Duodenal mucosa (tissue), 2 donors: ENCODE measurements at regions not wholly inside any gene's neighbourhood (a gene's known extent, or its start where the extent isn't known, plus 50 kb on each side); places are given as distances from the start of the nearest gene placed in this dataset.

Source experiments
- H3K27ac ChIP-seq: one replicate; pipeline ENCODE4 v1.7.0; 2013; ENCODE audit warnings: low read depth, low read length
- H3K27me3 ChIP-seq, 2 donors: one replicate each; pipeline ENCODE4 v1.7.0; 2013; ENCODE audit warnings: low read length in 2 of 2, control low read depth in 1 of 2; ENCODE audit not compliant: insufficient read depth in 2 of 2, control insufficient read depth in 1 of 2
- H3K36me3 ChIP-seq, 2 donors: one replicate each; pipeline ENCODE4 v1.7.0; 2013; ENCODE audit warnings: low read length in 2 of 2, control low read depth in 1 of 2; ENCODE audit not compliant: insufficient read depth in 2 of 2, control insufficient read depth in 1 of 2
- H3K4me1 ChIP-seq, 2 donors: one replicate each; pipeline ENCODE4 v1.7.0; 2013; ENCODE audit warnings: low read length in 2 of 2, control low read depth in 1 of 2; ENCODE audit not compliant: insufficient read depth in 2 of 2, control insufficient read depth in 1 of 2
- H3K4me3 ChIP-seq, 2 donors: one replicate each; pipeline ENCODE4 v1.7.0; 2013; ENCODE audit warnings: low read length in 2 of 2, low read depth in 1 of 2
- H3K9ac ChIP-seq, 2 donors: one replicate each; pipeline ENCODE4 v1.7.0; 2013; ENCODE audit warnings: low read length in 2 of 2, low read depth in 1 of 2
- H3K9me3 ChIP-seq, 2 donors: one replicate each; pipeline ENCODE4 v1.7.0; 2013; ENCODE audit warnings: low read length in 2 of 2, control low read depth in 1 of 2; ENCODE audit not compliant: control insufficient read depth in 1 of 2

DNA sequence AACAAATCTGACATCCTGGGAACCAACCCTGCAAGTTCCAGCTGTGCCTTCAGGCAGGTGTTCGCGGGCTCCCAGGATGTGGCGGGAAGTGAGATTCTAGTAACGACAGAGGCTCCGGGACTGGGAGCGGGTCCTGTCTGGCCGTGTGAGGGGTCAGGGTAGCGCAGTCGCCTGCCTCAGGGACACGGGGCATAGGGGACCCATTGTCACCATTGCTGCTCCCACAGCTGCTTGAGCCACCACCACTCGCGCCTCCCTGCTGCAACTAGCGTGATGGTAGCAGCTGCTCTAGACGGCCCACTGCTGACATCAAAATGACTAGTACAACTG is 468.5 kb downstream of the CDH9 start:
- Histone ChIP-seq H3K36me3 (no peaks in the 10 kb centered on the region), H3K9me3 (peaks cover 9 to 33% of the 10 kb centered on the region in 2 donors), H3K27ac (no peak overlapping the region), H3K4me3 (no peak overlapping the region), H3K9ac (no peak overlapping the region), H3K4me1 (no peaks in the 10 kb centered on the region), H3K27me3 (no peaks in the 10 kb centered on the region)

GRCh38 chr5:26569241-26569928 is 469.0 kb downstream of the CDH9 start:
- Histone ChIP-seq H3K36me3 (no peaks in the 10 kb centered on the region), H3K4me1 (no peaks in the 10 kb centered on the region), H3K4me3 (no peak overlapping the region), H3K27me3 (no peaks in the 10 kb centered on the region), H3K9me3 (peaks cover 9 to 33% of the 10 kb centered on the region in 2 donors), H3K9ac (no peak overlapping the region), H3K27ac (no peak overlapping the region)

GRCh38 chr5:26568316-26568715 is 470.1 kb downstream of the CDH9 start:
- no peaks in the 10 kb centered on the region for H3K36me3 ChIP-seq
- H3K27me3 ChIP-seq = no peaks in the 10 kb centered on the region
- no peak overlapping the region for H3K4me3 ChIP-seq
- H3K4me1 ChIP-seq = no peaks in the 10 kb centered on the region
- no peak overlapping the region for H3K9ac ChIP-seq
- H3K9me3 ChIP-seq = peaks cover 14 to 35% of the 10 kb centered on the region in 2 donors
- H3K27ac ChIP-seq = no peak overlapping the region

GRCh38 chr5:26563979-26564378 is 474.4 kb downstream of the CDH9 start:
- H3K36me3 ChIP-seq = no peaks in the 10 kb centered on the region

DNA sequence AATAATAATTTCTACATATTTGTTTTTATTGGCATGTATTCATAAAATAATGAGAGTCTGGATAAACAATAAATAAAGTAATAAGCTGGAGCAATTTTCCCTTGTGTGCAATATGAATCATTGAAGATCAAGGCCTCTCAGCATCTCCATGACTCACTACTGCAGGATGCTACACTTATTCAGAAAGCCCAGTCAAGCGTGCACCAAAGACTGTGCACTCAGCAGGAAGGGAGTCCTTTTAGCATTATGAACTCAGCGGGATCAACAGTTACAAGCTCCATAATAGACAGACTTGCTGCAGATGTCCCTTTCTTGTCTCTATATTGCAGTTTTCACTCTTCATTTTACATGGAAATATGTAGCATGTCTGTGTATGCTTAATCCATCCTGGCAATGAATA is 485.3 kb downstream of the CDH9 start:
- no peak overlapping the region for H3K4me3 ChIP-seq
- no peaks in the 10 kb centered on the region for H3K4me1 ChIP-seq
- H3K9ac ChIP-seq = no peak overlapping the region
- H3K27ac ChIP-seq = no peak overlapping the region
- H3K36me3 ChIP-seq = no peaks in the 10 kb centered on the region
- peaks cover 2 to 5% of the 10 kb centered on the region in 2 donors for H3K9me3 ChIP-seq
- H3K27me3 ChIP-seq = no peaks in the 10 kb centered on the region

More at GRCh38 chr5:26563979-26564378, 474.4 kb downstream of the CDH9 start:
- Histone ChIP-seq H3K9ac (no peak overlapping the region), H3K27ac (no peak overlapping the region), H3K4me3 (no peak overlapping the region), H3K4me1 (no peaks in the 10 kb centered on the region), H3K9me3 (peaks cover 24 to 29% of the 10 kb centered on the region in 2 donors), H3K27me3 (no peaks in the 10 kb centered on the region)

DNA sequence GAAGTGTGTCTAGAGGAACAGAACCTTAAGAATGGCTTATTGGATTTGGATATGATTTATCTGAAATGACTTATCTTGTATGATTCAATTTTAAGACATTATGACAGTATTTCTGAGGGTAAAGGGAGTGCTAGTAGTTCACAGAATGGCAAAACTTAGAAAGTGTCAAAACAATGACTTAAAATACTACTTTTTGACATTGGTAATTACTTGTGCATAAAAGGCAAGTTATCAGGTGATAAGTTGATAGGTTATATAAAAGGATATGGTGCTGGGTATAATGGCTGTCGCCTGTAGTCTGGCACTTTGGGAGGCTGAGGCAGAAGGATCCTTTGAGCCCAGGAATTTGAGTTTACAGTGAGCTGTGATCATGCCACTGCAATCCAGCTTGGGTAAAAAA is 494.4 kb downstream of the CDH9 start:
- Histone ChIP-seq H3K9me3 (peaks cover 13 to 19% of the 10 kb centered on the region in 2 donors), H3K36me3 (no peaks in the 10 kb centered on the region), H3K27ac (no peak overlapping the region), H3K4me3 (no peak overlapping the region), H3K27me3 (no peaks in the 10 kb centered on the region), H3K9ac (no peak overlapping the region), H3K4me1 (no peaks in the 10 kb centered on the region)

DNA sequence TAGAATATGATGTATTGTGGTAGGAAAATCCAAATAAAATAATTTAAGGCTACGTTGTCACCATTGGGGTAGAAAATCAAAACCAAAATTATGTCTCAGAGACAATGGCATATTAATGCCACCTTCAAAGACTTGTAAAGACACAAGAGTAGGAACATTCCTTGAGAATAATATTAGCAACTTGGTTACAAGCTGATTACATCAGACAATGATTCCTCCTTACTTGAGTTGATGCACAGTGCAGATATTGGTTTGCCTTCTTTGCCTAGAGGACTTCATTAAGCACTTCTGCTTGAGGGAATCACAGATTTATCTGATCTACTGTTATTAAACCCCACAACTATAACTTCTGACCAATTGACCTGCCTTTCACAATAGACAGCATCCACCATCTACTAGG is 500.2 kb downstream of the CDH9 start:
- Histone ChIP-seq H3K9ac (no peak overlapping the region), H3K9me3 (peaks cover 5 to 20% of the 10 kb centered on the region in 2 donors), H3K27me3 (no peaks in the 10 kb centered on the region), H3K4me1 (no peaks in the 10 kb centered on the region), H3K27ac (no peak overlapping the region), H3K36me3 (no peaks in the 10 kb centered on the region), H3K4me3 (no peak overlapping the region)

GRCh38 chr5:26535215-26535614 is 503.2 kb downstream of the CDH9 start:
- Histone ChIP-seq H3K9ac (no peak overlapping the region), H3K9me3 (peaks cover 0 to 11% of the 10 kb centered on the region in 2 donors), H3K4me1 (no peaks in the 10 kb centered on the region), H3K27ac (no peak overlapping the region), H3K4me3 (no peak overlapping the region), H3K36me3 (no peaks in the 10 kb centered on the region), H3K27me3 (no peaks in the 10 kb centered on the region)

DNA sequence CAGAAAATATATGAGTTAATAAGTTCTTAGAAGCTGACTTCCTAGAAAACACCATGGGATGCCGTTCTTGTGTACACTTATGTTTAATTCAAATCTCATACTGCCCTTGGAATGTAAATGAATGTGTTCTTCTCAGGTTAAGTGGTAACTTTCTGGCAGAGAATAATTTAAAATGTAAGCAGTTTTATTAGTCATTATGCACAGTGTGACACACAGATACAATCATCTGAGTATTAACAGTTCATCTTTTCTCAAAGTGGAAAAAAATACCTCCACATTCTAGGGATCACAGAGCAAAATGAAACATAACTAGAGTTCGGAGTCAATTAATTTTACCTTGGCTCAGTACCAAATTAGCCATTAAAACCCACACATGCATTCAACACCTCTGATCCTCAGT is 508.1 kb downstream of the CDH9 start:
- H3K36me3 ChIP-seq = no peaks in the 10 kb centered on the region
- H3K4me1 ChIP-seq = no peaks in the 10 kb centered on the region
- peaks cover 3 to 8% of the 10 kb centered on the region in 2 donors for H3K9me3 ChIP-seq
- no peaks in the 10 kb centered on the region for H3K27me3 ChIP-seq
- no peak overlapping the region for H3K4me3 ChIP-seq
- no peak overlapping the region for H3K27ac ChIP-seq
- H3K9ac ChIP-seq = no peak overlapping the region

- no peaks in the 10 kb centered on the region for H3K4me1 ChIP-seq
- H3K27ac ChIP-seq = no peak overlapping the region
- H3K27me3 ChIP-seq = no peaks in the 10 kb centered on the region
- no peak overlapping the region for H3K9ac ChIP-seq
- H3K9me3 ChIP-seq = peaks cover 2 to 14% of the 10 kb centered on the region in 2 donors
- H3K36me3 ChIP-seq = no peaks in the 10 kb centered on the region
- no peak overlapping the region for H3K4me3 ChIP-seq
Measured at GRCh38 chr5:26519245-26519644, 519.1 kb downstream of the CDH9 start.

GRCh38 chr5:26518065-26518464 is 520.3 kb downstream of the CDH9 start:
- Histone ChIP-seq H3K36me3 (no peaks in the 10 kb centered on the region), H3K27ac (no peak overlapping the region), H3K4me1 (no peaks in the 10 kb centered on the region), H3K4me3 (no peak overlapping the region), H3K9me3 (peaks cover 5 to 11% of the 10 kb centered on the region in 2 donors), H3K9ac (no peak overlapping the region), H3K27me3 (no peaks in the 10 kb centered on the region)
